H9 (cell line): ENCODE measurements at regions not wholly inside any gene's neighbourhood (a gene's known extent, or its start where the extent isn't known, plus 50 kb on each side); places are given as distances from the start of the nearest gene placed in this dataset.

ENCODE experiments used
- DNase-seq: peaks from one replicate; pipeline ENCODE4 v3.0.0-alpha.2; 2017
- H2AFZ ChIP-seq: one replicate; pipeline ENCODE4 v1.6.1; 2013; ENCODE audit warnings: mild to moderate bottlenecking, low read length, control low read depth, moderate library complexity
- H2AK5ac ChIP-seq: 2 replicates; pipeline ENCODE4 v1.6.1; 2013; ENCODE audit warnings: low read length, control low read depth, mixed read lengths; ENCODE audit not compliant: insufficient read length
- H2BK120ac ChIP-seq: one replicate; pipeline ENCODE4 v1.6.1; 2013; ENCODE audit warnings: low read depth, mild to moderate bottlenecking, low read length, control low read depth, inconsistent platforms; ENCODE audit not compliant: poor library complexity, severe bottlenecking
- H2BK12ac ChIP-seq: 2 replicates; pipeline ENCODE4 v1.6.1; 2013; ENCODE audit warnings: low read length, control low read depth, mixed read lengths, low read depth; ENCODE audit not compliant: insufficient read length
- H2BK15ac ChIP-seq: 2 replicates; pipeline ENCODE4 v1.6.1; 2013; ENCODE audit warnings: low read depth, low read length, control low read depth
- H2BK20ac ChIP-seq: one replicate; pipeline ENCODE4 v1.6.1; 2013; ENCODE audit warnings: low read depth, mild to moderate bottlenecking, low read length, control low read depth, inconsistent platforms; ENCODE audit not compliant: poor library complexity, severe bottlenecking
- H2BK5ac ChIP-seq: 2 replicates; pipeline ENCODE4 v1.6.1; 2013; ENCODE audit warnings: low read length, control low read depth, mixed read lengths; ENCODE audit not compliant: insufficient read length
- H3K14ac ChIP-seq: 2 replicates; pipeline ENCODE4 v1.6.1; 2013; ENCODE audit warnings: low read length, control low read depth; ENCODE audit not compliant: insufficient read depth
- H3K18ac ChIP-seq: 2 replicates; pipeline ENCODE4 v1.6.1; 2013; ENCODE audit warnings: low read depth, mild to moderate bottlenecking, mixed read lengths, low read length, control low read depth; ENCODE audit not compliant: insufficient read length
- H3K23ac ChIP-seq: 2 replicates; pipeline ENCODE4 v1.6.1; 2013; ENCODE audit warnings: low read length, control low read depth, mixed read lengths, low read depth; ENCODE audit not compliant: insufficient read length
- H3K23me2 ChIP-seq: 2 replicates; pipeline ENCODE4 v1.6.1; 2013; ENCODE audit warnings: low read depth, mild to moderate bottlenecking, mixed read lengths, low read length, control low read depth; ENCODE audit not compliant: insufficient read length, poor library complexity, severe bottlenecking
- H3K27ac ChIP-seq: 2 replicates; pipeline ENCODE4 v1.5.1; 2013; ENCODE audit warnings: low read length, control low read depth, mixed read lengths, low read depth; ENCODE audit not compliant: insufficient read length
- H3K27me3 ChIP-seq: 2 replicates; pipeline ENCODE4 v1.6.1; 2013; ENCODE audit warnings: low read length, control low read depth, inconsistent platforms; ENCODE audit not compliant: insufficient read depth
- H3K4ac ChIP-seq: 2 replicates; pipeline ENCODE4 v1.6.1; 2013; ENCODE audit warnings: low read depth, mild to moderate bottlenecking, control low read depth, inconsistent platforms, low read length, moderate library complexity
- H3K4me1 ChIP-seq: 2 replicates; pipeline ENCODE4 v1.6.1; 2013; ENCODE audit warnings: low read length, control low read depth, inconsistent platforms; ENCODE audit not compliant: insufficient read depth
- H3K4me2 ChIP-seq: 2 replicates; pipeline ENCODE4 v1.6.1; 2013; ENCODE audit warnings: low read length, control low read depth, mixed read lengths; ENCODE audit not compliant: insufficient read length, insufficient read depth
- H3K56ac ChIP-seq: 2 replicates; pipeline ENCODE4 v1.6.1; 2013; ENCODE audit warnings: low read depth, mild to moderate bottlenecking, mixed read lengths, low read length, control low read depth; ENCODE audit not compliant: insufficient read length
- H3K79me1 ChIP-seq: 2 replicates; pipeline ENCODE4 v1.6.1; 2013; ENCODE audit warnings: low read depth, mild to moderate bottlenecking, moderate library complexity, low read length, control low read depth, inconsistent platforms; ENCODE audit not compliant: insufficient read depth, poor library complexity, severe bottlenecking
- H3K79me2 ChIP-seq: 2 replicates; pipeline ENCODE4 v1.6.1; 2013; ENCODE audit warnings: low read length, control low read depth, inconsistent platforms; ENCODE audit not compliant: insufficient read depth
- H3K9ac ChIP-seq: 2 replicates; pipeline ENCODE4 v1.6.1; 2013; ENCODE audit warnings: low read length, control low read depth, mixed read lengths; ENCODE audit not compliant: insufficient read length; ENCODE audit errors: extremely low read depth
- H3K9me3 ChIP-seq: one replicate; pipeline ENCODE4 v1.6.1; 2013; ENCODE audit warnings: low read depth, low read length, inconsistent platforms; ENCODE audit not compliant: control insufficient read depth
- H3T11ph ChIP-seq: one replicate; pipeline ENCODE4 v1.6.1; 2013; ENCODE audit warnings: mild to moderate bottlenecking, low read length, control low read depth, inconsistent platforms
- H4K20me1 ChIP-seq: one replicate; pipeline ENCODE4 v1.6.1; 2013; ENCODE audit not compliant: control insufficient read depth, insufficient read length, insufficient read depth
- H4K5ac ChIP-seq: 2 replicates; pipeline ENCODE4 v1.6.1; 2013; ENCODE audit warnings: low read depth, mild to moderate bottlenecking, mixed read lengths, low read length, control low read depth; ENCODE audit not compliant: insufficient read length
- H4K8ac ChIP-seq: replicated peaks from 2 replicates; pipeline ENCODE4 v1.6.1; 2013; ENCODE audit warnings: low read length, control low read depth, mixed read lengths, low read depth; ENCODE audit not compliant: insufficient read length
- H4K91ac ChIP-seq: 2 replicates; pipeline ENCODE4 v1.6.1; 2013; ENCODE audit warnings: low read depth, mild to moderate bottlenecking, moderate library complexity, mixed read lengths, low read length, control low read depth; ENCODE audit not compliant: insufficient read length
- H3K27ac Mint-ChIP-seq, 3 experiments: 2 replicates in 2 of 3; 3 replicates in 1 of 3; pipeline ENCODE4 v1.8.0; 2020 to 2021; ENCODE audit warnings: mixed read lengths in 3 of 3, mild to moderate bottlenecking in 1 of 3, moderate library complexity in 1 of 3
- H3K27me3 Mint-ChIP-seq: 2 replicates; pipeline ENCODE4 v1.8.0; 2021; ENCODE audit warnings: low read depth, mild to moderate bottlenecking, moderate library complexity, mixed read lengths
- H3K36me3 Mint-ChIP-seq, 3 experiments: 2 replicates in 2 of 3; 3 replicates in 1 of 3; pipeline ENCODE4 v1.8.0; 2020 to 2021; ENCODE audit warnings: low read depth in 3 of 3, mixed read lengths in 3 of 3; ENCODE audit not compliant: insufficient read depth in 1 of 3
- H3K4me1 Mint-ChIP-seq, 2 experiments: 2 replicates each; pipeline ENCODE4 v1.8.0; 2020; ENCODE audit warnings: mixed read lengths in 2 of 2
- H3K4me3 Mint-ChIP-seq, 2 experiments: 2 replicates in 1 of 2; 3 replicates in 1 of 2; pipeline ENCODE4 v1.8.0; 2020 to 2021; ENCODE audit warnings: mild to moderate bottlenecking in 2 of 2, mixed read lengths in 2 of 2, moderate library complexity in 1 of 2
- H3K9me3 Mint-ChIP-seq, 2 experiments: 2 replicates in 1 of 2; 3 replicates in 1 of 2; pipeline ENCODE4 v1.8.0; 2020; ENCODE audit warnings: mild to moderate bottlenecking in 2 of 2, mixed read lengths in 2 of 2, moderate library complexity in 1 of 2
- CTCF ChIP-seq: fragments of 200-600 bp; sonication (generic); conservative IDR thresholded peaks from 3 replicates; pipeline ENCODE4 v1.8.0; 2021; ENCODE audit warnings: antibody characterized with exemption, mild to moderate bottlenecking
- WGBS: extraction: QIAGEN DNeasy Blood & Tissue Kit; methylation state at CpG from one replicate; pipeline ENCODE4 v1.1.7; 2013; ENCODE audit warnings: missing lambda C conversion rate, low lambda C conversion rate, mixed read lengths; ENCODE audit not compliant: insufficient read length; ENCODE audit errors: extremely low coverage; 5-methylcytosine and 5-hydroxymethylcytosine counted together

DNA sequence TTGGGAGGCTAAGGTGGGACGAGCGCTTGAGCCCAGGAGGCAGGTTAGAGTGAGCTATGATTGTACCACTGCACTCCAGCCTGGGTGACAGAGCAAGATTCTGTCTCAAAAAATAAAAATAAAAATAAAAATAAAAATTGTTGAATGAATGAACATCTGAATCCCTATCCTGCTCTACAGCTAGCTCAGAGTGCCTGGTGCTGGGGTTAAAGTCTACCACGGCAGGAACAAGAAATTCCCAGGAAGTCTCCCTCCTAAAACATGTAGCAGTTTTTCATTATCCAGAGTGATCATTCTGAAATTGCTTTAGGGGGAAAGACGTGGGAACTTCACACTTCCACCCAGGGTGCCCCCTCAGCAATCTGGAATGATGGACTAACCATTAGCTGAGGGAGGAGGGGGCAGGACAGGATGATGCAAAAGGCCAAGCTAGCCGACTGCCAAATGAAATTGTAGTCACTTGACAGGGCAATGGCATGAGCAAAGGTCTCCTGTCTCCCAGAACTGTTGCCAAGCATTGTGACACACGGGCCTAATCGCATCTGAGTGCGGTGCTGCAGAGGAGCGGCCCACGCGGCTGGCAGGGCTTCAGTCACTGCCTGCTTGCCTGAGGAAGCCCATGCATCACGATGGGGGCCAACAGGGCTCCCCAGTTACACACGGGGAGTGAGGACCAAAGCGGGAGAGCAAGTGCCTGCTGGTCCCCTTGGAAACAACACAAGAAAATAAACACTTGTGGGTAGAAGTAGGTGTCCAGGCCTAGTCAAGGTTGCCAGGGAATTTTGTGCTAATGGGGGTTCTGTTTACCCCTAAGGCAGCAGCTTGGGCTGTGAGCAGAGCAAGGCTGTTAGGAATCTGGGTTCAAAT lies 85.7 kb downstream of the NENF start:
- Mint-ChIP-seq H3K27ac (no peak overlapping the region), H3K4me1 (peaks cover 8% of the 10 kb centered on the region in 2 experiments), H3K4me3 (no peak overlapping the region), H3K27me3 (peaks cover 24% of the 10 kb centered on the region), H3K9me3 (no peaks in the 10 kb centered on the region; a peak in 1 of 5 replicates), H3K36me3 (no peaks in the 10 kb centered on the region)
- Histone ChIP-seq H4K5ac (no peak overlapping the region), H3K79me2 (no peaks in the 10 kb centered on the region), H3K4me1 (0 out of 2 replicates have a peak, but pooled peaks cover 3% of the 10 kb centered on the region), H3K27ac (no peak overlapping the region), H3K14ac (no peak overlapping the region), H2BK12ac (no peak overlapping the region), H2BK20ac (no peak overlapping the region), H3T11ph (no peak overlapping the region), H3K56ac (no peak overlapping the region), H3K9me3 (no peaks in the 10 kb centered on the region), H4K20me1 (no peaks in the 10 kb centered on the region), H2BK15ac (no peak overlapping the region), H3K23ac (no peak overlapping the region), H3K18ac (peak overlapping the region; percentile 11), H3K4ac (no peak overlapping the region), H2AFZ (no peak overlapping the region), H3K9ac (no peak overlapping the region), H4K8ac (no peak overlapping the region), H4K91ac (no peak overlapping the region), H2AK5ac (no peak overlapping the region), H3K23me2 (no peaks in the 10 kb centered on the region), H3K79me1 (no peaks in the 10 kb centered on the region), H2BK5ac (no peak overlapping the region), H2BK120ac (no peak overlapping the region), H3K4me2 (no peak overlapping the region), H3K27me3 (no peaks in the 10 kb centered on the region; the same call in 1 of the 2 replicates)
- DNase-seq: no peak
- WGBS: no CpG with 5 or more reads among the region's 14 CpGs
- TF ChIP-seq CTCF: no peak
